Muscle layer of colon (tissue), 2 donors: ENCODE measurements at regions not wholly inside any gene's neighbourhood (a gene's known extent, or its start where the extent isn't known, plus 50 kb on each side); places are given as distances from the start of the nearest gene placed in this dataset.

Source experiments
- H3K27ac ChIP-seq: one replicate; pipeline ENCODE4 v1.7.0; 2013; ENCODE audit warnings: low read depth, mild to moderate bottlenecking, low read length, moderate library complexity
- H3K27me3 ChIP-seq, 2 donors: one replicate each; pipeline ENCODE4 v1.7.0; 2013; ENCODE audit warnings: low read length in 2 of 2, mild to moderate bottlenecking in 2 of 2; ENCODE audit not compliant: insufficient read depth in 2 of 2, control insufficient read depth in 1 of 2
- H3K36me3 ChIP-seq: one replicate; pipeline ENCODE4 v1.7.0; 2013; ENCODE audit warnings: mild to moderate bottlenecking, low read length; ENCODE audit not compliant: insufficient read depth
- H3K4me1 ChIP-seq: one replicate; pipeline ENCODE4 v1.7.0; 2013; ENCODE audit warnings: mild to moderate bottlenecking, low read length; ENCODE audit not compliant: insufficient read depth
- H3K4me3 ChIP-seq, 2 donors: one replicate each; pipeline ENCODE4 v1.7.0; 2013; ENCODE audit warnings: low read length in 2 of 2, low read depth in 1 of 2, mild to moderate bottlenecking in 1 of 2, moderate library complexity in 1 of 2
- H3K9ac ChIP-seq: one replicate; pipeline ENCODE4 v1.7.0; 2013; ENCODE audit warnings: low read length
- H3K9me3 ChIP-seq: one replicate; pipeline ENCODE4 v1.7.0; 2013; ENCODE audit warnings: mild to moderate bottlenecking, low read length
- donor health status: abdominal sarcoma.
- donor health status: Adenocarcinoma of cecum.

GRCh38 chr2:19201911-19202462 lies 156.4 kb downstream of the OSR1 start:
- Histone ChIP-seq H3K4me3 (no peak overlapping the region), H3K9me3 (no peaks in the 10 kb centered on the region), H3K27me3 (no peaks in the 10 kb centered on the region), H3K4me1 (no peaks in the 10 kb centered on the region), H3K27ac (no peak overlapping the region), H3K36me3 (no peaks in the 10 kb centered on the region), H3K9ac (no peak overlapping the region)

DNA sequence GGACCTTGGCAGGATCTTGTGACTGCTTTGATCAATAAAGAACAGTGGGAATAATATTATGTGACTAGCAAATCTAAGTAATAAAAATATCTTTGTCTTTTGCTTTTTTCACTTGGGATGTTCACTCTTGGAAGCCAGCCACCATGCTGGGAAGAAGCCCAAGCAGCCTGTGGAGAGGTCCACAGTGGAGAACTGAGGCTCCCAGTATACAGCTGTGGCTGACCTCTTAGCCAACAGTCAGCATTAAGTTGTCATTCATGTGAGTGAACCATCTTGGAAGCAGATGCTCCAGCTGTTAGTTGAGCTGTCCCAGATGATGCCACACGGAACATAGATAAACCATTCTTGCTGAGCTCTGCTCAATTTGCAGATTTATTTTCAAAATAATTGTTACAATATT lies 160.0 kb downstream of the OSR1 start:
- no peak overlapping the region for H3K27ac ChIP-seq
- H3K4me3 ChIP-seq = no peak overlapping the region
- H3K9ac ChIP-seq = no peak overlapping the region
- H3K9me3 ChIP-seq = no peaks in the 10 kb centered on the region
- H3K36me3 ChIP-seq = no peaks in the 10 kb centered on the region
- no peaks in the 10 kb centered on the region for H3K4me1 ChIP-seq
- H3K27me3 ChIP-seq = no peaks in the 10 kb centered on the region

DNA sequence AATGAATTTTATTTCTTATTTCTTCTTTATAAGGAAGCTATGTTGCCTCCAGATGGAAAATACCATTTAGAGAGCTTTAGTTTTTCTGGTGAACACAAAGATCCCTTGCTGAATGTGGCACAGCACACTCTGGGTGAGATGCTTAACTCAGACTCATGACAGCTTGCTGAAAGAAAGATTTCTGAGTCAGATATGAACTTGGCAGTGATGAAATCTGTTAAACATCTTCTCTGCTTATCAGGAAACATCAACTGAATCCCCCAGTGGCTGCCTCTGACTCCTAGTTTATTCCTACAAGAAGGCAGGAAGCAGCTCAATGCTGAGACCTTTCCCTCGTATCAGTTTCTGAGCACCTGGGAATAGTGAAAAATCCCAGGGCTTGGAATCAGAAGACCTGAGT lies 162.8 kb downstream of the OSR1 start:
- Histone ChIP-seq H3K9ac (no peak overlapping the region), H3K4me1 (no peaks in the 10 kb centered on the region), H3K27ac (no peak overlapping the region), H3K36me3 (no peaks in the 10 kb centered on the region), H3K4me3 (no peak overlapping the region), H3K27me3 (no peaks in the 10 kb centered on the region), H3K9me3 (no peaks in the 10 kb centered on the region)

GRCh38 chr2:19189391-19189790 lies 169.0 kb downstream of the OSR1 start:
- no peak overlapping the region for H3K4me3 ChIP-seq
- no peaks in the 10 kb centered on the region for H3K9me3 ChIP-seq
- H3K4me1 ChIP-seq = no peaks in the 10 kb centered on the region
- no peak overlapping the region for H3K27ac ChIP-seq
- H3K27me3 ChIP-seq = no peaks in the 10 kb centered on the region
- no peaks in the 10 kb centered on the region for H3K36me3 ChIP-seq
- no peak overlapping the region for H3K9ac ChIP-seq

DNA sequence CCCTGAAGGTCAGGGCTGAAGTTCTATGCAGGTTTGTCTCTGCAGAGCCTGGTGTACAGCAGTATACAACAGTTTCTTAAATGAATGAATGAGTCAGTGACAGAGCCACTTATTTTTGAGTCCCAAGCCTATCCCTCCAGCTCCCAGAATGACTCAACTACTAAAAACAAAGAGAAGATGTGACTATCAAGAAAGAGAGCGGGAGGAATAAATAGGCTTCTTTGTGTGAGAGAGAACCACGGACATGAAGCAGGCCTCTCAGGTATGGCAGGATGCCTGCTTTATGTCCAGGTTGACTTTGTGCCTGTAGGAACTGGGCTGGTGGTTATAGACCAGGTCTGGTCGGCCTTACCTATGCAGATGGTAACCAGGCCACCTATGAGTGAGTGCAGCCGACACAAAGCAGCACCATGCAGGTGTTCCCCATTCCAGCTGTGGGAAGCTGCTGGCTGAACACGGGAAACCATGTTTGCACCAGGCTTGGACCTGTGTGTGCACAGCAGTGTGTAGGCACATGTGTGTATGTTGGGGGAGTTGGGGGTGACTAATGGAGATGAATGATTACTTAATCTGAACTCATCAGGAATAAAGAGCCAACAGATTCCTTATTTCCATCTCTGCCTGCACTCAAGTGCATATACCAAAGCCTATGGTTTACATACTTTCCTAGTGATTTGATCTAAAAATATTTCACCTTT lies 171.0 kb downstream of the OSR1 start:
- Histone ChIP-seq H3K36me3 (no peaks in the 10 kb centered on the region), H3K27ac (no peak overlapping the region), H3K9me3 (no peaks in the 10 kb centered on the region), H3K4me3 (no peak overlapping the region), H3K9ac (no peak overlapping the region), H3K4me1 (no peaks in the 10 kb centered on the region), H3K27me3 (no peaks in the 10 kb centered on the region)

GRCh38 chr2:19185086-19185485 lies 173.3 kb downstream of the OSR1 start:
- Histone ChIP-seq H3K27me3 (no peaks in the 10 kb centered on the region), H3K4me3 (no peak overlapping the region), H3K36me3 (no peaks in the 10 kb centered on the region), H3K27ac (no peak overlapping the region), H3K9me3 (no peaks in the 10 kb centered on the region), H3K9ac (no peak overlapping the region), H3K4me1 (no peaks in the 10 kb centered on the region)

- H3K4me3 ChIP-seq = no peak overlapping the region
- no peaks in the 10 kb centered on the region for H3K4me1 ChIP-seq
- no peak overlapping the region for H3K9ac ChIP-seq
- no peaks in the 10 kb centered on the region for H3K27me3 ChIP-seq
- H3K9me3 ChIP-seq = no peaks in the 10 kb centered on the region
- no peaks in the 10 kb centered on the region for H3K36me3 ChIP-seq
- H3K27ac ChIP-seq = no peak overlapping the region
These were observed 180.2 kb downstream of the OSR1 start for GRCh38 chr2:19178175-19178574.

GRCh38 chr2:19176977-19177376 lies 181.4 kb downstream of the OSR1 start:
- Histone ChIP-seq H3K4me1 (no peaks in the 10 kb centered on the region), H3K9me3 (no peaks in the 10 kb centered on the region), H3K27me3 (no peaks in the 10 kb centered on the region), H3K9ac (no peak overlapping the region), H3K36me3 (no peaks in the 10 kb centered on the region), H3K4me3 (no peak overlapping the region), H3K27ac (no peak overlapping the region)

DNA sequence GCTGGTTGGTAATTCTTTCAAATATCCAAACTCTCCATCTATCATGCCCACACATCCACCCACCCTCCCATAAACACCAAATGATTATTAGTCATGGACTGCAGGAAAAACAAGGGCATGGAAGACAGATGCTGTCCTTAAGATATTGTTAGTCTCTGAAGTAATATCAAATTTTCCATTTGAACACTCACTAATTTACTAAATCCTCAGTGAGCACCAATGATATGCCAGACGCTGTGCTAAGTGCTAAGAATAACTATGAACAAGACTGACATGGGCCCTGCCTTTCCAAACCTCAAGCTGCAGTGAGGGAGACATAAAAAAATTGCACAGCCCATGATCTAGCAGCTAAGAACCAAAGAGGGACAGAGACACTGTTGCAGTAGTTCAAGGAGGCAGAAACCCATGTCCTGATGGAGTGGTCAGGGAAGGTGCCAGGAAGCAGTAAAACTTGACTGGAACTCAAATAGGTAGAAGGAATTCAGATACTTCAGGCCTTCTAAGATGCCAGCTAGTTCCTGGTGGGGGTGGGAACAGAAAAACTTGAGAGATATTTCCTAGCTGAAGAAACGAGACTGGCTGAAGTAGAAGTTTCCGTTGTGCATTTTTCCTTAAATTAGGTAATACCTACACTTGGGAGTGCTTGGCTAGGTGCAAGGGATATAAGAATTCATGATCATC lies 182.1 kb downstream of the OSR1 start:
- no peak overlapping the region for H3K27ac ChIP-seq
- H3K9ac ChIP-seq = no peak overlapping the region
- no peaks in the 10 kb centered on the region for H3K9me3 ChIP-seq
- no peak overlapping the region for H3K4me3 ChIP-seq
- no peaks in the 10 kb centered on the region for H3K27me3 ChIP-seq
- no peaks in the 10 kb centered on the region for H3K4me1 ChIP-seq
- no peaks in the 10 kb centered on the region for H3K36me3 ChIP-seq

DNA sequence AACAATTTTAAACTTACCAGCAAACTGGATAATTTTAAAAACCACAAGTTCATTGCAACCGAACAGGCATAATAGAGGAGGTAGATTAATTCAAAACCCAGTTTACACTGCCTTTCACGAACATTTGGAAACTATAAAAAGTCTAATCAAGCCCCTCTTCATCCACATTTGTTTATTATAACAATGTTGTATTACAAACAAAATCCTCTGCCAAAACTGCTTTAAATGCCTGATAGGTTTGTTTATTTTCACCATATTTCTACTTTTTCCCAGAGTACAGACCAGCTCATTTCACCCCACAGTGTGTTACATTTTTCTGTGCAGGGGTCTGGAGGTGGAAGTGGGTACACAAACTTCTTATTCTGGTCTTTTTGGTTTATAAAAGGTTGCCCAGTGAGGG lies 184.2 kb downstream of the OSR1 start:
- Histone ChIP-seq H3K27ac (no peak overlapping the region), H3K27me3 (no peaks in the 10 kb centered on the region), H3K36me3 (no peaks in the 10 kb centered on the region), H3K9ac (no peak overlapping the region), H3K9me3 (no peaks in the 10 kb centered on the region), H3K4me3 (no peak overlapping the region), H3K4me1 (no peaks in the 10 kb centered on the region)

DNA sequence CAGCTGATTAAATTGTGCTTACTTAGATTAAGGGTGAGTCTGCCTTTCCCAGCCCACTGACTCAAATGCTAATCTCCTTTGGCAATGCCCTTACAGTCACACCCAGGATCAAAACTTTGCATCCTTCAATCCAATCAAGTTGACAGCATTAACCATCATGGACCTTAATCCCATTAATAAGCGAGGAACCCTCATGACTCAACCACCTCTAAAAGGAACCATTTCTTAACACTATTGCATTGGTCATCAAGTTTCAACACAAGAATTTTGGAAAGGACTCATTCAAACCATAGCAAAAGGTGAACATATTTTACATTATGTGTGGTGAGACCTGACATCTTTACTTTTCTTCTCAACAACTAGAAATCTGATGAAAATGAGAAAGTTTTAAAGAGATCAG lies 187.0 kb downstream of the OSR1 start:
- Histone ChIP-seq H3K27ac (no peak overlapping the region), H3K27me3 (no peaks in the 10 kb centered on the region), H3K9ac (no peak overlapping the region), H3K4me1 (no peaks in the 10 kb centered on the region), H3K36me3 (no peaks in the 10 kb centered on the region), H3K9me3 (no peaks in the 10 kb centered on the region), H3K4me3 (no peak overlapping the region)
